Hepatocyte (in vitro differentiated cells): ENCODE measurements at regions not wholly inside any gene's neighbourhood (a gene's known extent, or its start where the extent isn't known, plus 50 kb on each side); places are given as distances from the start of the nearest gene placed in this dataset.

Experiments used
- DNase-seq: peaks from one replicate; pipeline ENCODE4 v3.0.0-alpha.2; 2016; ENCODE audit warnings: low spot score
- H2AFZ ChIP-seq: fragments of 200-600 bp; sonication (generic); 2 replicates; pipeline ENCODE4 v1.6.0; 2016; ENCODE audit warnings: antibody characterized with exemption, mild to moderate bottlenecking
- H3K27ac ChIP-seq: fragments of 200-600 bp; sonication (generic); 2 replicates; pipeline ENCODE4 v1.5.1; 2016; ENCODE audit warnings: mild to moderate bottlenecking
- H3K27me3 ChIP-seq: fragments of 200-600 bp; sonication (generic); 2 replicates; pipeline ENCODE4 v1.6.1; 2016
- H3K36me3 ChIP-seq: fragments of 200-600 bp; sonication (generic); replicated peaks from 2 replicates; pipeline ENCODE4 v1.5.1; 2016; ENCODE audit warnings: low read depth; ENCODE audit not compliant: insufficient read depth
- H3K4me1 ChIP-seq: fragments of 200-600 bp; sonication (generic); 2 replicates; pipeline ENCODE4 v1.5.1; 2016; ENCODE audit warnings: mild to moderate bottlenecking, moderate library complexity; ENCODE audit not compliant: insufficient read depth
- H3K4me2 ChIP-seq: fragments of 200-600 bp; sonication (generic); 2 replicates; pipeline ENCODE4 v1.6.0; 2016
- H3K4me3 ChIP-seq: fragments of 200-600 bp; sonication (generic); 2 replicates; pipeline ENCODE4 v1.5.1; 2016; ENCODE audit warnings: mild to moderate bottlenecking
- H3K79me2 ChIP-seq: fragments of 200-600 bp; sonication (generic); 2 replicates; pipeline ENCODE4 v1.6.0; 2017; ENCODE audit warnings: mild to moderate bottlenecking
- H3K9me2 ChIP-seq: fragments of 200-600 bp; sonication (generic); replicated peaks from 2 replicates; pipeline ENCODE4 v1.6.0; 2017; ENCODE audit warnings: mild to moderate bottlenecking; ENCODE audit not compliant: insufficient read depth
- H3K9me3 ChIP-seq: fragments of 200-600 bp; sonication (generic); 2 replicates; pipeline ENCODE4 v1.5.1; 2016; ENCODE audit warnings: low read depth, mild to moderate bottlenecking
- H4K20me1 ChIP-seq: fragments of 200-600 bp; sonication (generic); 2 replicates; pipeline ENCODE4 v1.6.0; 2016; ENCODE audit warnings: mild to moderate bottlenecking; ENCODE audit not compliant: insufficient read depth, poor library complexity, severe bottlenecking
- EZH2 ChIP-seq: fragments of 200-600 bp; sonication (generic); IDR thresholded peaks from 2 replicates; pipeline ENCODE4 v1.6.1; 2016; ENCODE audit warnings: antibody characterized with exemption, mild to moderate bottlenecking, borderline replicate concordance
- EZH2phosphoT487 ChIP-seq: fragments of 200-600 bp; sonication (generic); IDR thresholded peaks from one replicate; pipeline ENCODE4 v1.6.1; 2018; ENCODE audit warnings: antibody characterized with exemption, mild to moderate bottlenecking, low read depth, moderate library complexity; ENCODE audit not compliant: unreplicated experiment, severe bottlenecking
- WGBS: methylation state at CpG from one replicate; pipeline ENCODE4 v1.1.6; 2016; ENCODE audit warnings: low lambda C conversion rate; ENCODE audit errors: missing lambda C conversion rate; 5-methylcytosine and 5-hydroxymethylcytosine counted together
- TF ChIP-seq, protein P1 (sequence below): fragments of 200-600 bp; sonication (generic); IDR thresholded peaks from 2 replicates; pipeline ENCODE4 v1.5.1; 2016; ENCODE audit warnings: antibody characterized with exemption, mild to moderate bottlenecking; ENCODE audit not compliant: poor library complexity

DNA sequence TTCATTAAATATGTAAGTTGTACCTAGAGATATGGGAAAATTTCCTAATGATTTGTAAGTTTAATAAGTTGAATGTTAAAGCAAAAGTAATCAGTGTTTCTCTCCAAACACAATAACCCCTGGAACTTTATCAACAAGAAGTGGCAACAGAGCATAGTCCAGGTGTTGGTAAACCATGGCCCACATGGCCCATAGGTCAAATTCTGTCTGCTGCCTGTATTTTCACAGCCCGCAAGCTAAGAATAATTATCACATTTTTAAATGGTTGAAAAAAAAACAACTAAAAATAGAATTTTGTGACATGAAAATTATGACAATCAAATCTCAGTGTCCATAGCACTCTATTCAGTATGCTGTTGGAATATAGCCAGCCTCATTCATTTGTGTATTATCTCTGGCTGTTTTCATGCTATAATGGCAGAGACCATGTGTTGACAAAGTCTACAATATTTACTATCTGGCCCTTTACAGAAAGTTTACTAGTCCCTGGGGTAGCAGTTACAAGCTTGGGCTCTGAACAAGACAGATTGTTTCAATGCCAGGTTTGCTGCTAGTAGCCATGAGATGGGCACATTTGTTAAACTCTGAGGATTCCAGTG is 395.8 kb downstream of the GASK1B start:
- H4K20me1 ChIP-seq, result no peaks in the 10 kb centered on the region
- DNase-seq, result no peak
- no peak overlapping the region for H3K4me2 ChIP-seq
- no peak overlapping the region for H3K4me3 ChIP-seq
- H3K4me1 ChIP-seq, result no peaks in the 10 kb centered on the region
- no peaks in the 10 kb centered on the region for H3K9me3 ChIP-seq
- H3K27ac ChIP-seq, result no peak overlapping the region
- no peak overlapping the region for H2AFZ ChIP-seq
- H3K79me2 ChIP-seq, result no peaks in the 10 kb centered on the region
- 81% methylated on average over 1 of the region's 1 CpG for WGBS
- TF ChIP-seq, protein P1, sequence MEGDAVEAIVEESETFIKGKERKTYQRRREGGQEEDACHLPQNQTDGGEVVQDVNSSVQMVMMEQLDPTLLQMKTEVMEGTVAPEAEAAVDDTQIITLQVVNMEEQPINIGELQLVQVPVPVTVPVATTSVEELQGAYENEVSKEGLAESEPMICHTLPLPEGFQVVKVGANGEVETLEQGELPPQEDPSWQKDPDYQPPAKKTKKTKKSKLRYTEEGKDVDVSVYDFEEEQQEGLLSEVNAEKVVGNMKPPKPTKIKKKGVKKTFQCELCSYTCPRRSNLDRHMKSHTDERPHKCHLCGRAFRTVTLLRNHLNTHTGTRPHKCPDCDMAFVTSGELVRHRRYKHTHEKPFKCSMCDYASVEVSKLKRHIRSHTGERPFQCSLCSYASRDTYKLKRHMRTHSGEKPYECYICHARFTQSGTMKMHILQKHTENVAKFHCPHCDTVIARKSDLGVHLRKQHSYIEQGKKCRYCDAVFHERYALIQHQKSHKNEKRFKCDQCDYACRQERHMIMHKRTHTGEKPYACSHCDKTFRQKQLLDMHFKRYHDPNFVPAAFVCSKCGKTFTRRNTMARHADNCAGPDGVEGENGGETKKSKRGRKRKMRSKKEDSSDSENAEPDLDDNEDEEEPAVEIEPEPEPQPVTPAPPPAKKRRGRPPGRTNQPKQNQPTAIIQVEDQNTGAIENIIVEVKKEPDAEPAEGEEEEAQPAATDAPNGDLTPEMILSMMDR, result no peak
- TF ChIP-seq EZH2phosphoT487 (no peak), EZH2 (no peak)
- no peaks in the 10 kb centered on the region for H3K9me2 ChIP-seq
- no peaks in the 10 kb centered on the region for H3K36me3 ChIP-seq
- no peaks in the 10 kb centered on the region for H3K27me3 ChIP-seq

DNA sequence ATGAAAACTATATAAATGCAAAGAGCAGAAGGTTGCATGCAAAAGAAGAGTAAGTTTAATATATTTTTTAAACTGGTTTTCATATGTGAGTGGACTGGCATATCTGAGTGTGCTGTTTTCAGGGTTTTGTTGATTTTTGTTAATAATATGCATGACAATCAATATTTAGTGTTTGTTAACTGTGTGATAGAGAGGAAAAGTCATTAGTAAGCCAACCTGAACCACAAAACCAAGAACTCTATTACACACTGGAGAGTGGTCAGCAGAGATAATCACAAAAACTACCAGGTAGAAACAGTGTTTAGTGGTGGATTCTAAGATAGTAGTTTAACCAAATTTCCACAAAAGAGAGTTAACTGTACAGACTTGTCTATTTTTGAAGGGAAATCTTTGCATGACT is 396.9 kb downstream of the GASK1B start:
- no peak for TF ChIP-seq EZH2
- Histone ChIP-seq H3K27me3 (no peaks in the 10 kb centered on the region), H2AFZ (no peak overlapping the region), H3K36me3 (no peaks in the 10 kb centered on the region), H4K20me1 (no peaks in the 10 kb centered on the region), H3K79me2 (no peaks in the 10 kb centered on the region), H3K4me3 (no peak overlapping the region), H3K4me1 (no peaks in the 10 kb centered on the region), H3K9me2 (no peaks in the 10 kb centered on the region), H3K9me3 (no peaks in the 10 kb centered on the region), H3K27ac (no peak overlapping the region), H3K4me2 (no peak overlapping the region)
- no peak for DNase-seq

DNA sequence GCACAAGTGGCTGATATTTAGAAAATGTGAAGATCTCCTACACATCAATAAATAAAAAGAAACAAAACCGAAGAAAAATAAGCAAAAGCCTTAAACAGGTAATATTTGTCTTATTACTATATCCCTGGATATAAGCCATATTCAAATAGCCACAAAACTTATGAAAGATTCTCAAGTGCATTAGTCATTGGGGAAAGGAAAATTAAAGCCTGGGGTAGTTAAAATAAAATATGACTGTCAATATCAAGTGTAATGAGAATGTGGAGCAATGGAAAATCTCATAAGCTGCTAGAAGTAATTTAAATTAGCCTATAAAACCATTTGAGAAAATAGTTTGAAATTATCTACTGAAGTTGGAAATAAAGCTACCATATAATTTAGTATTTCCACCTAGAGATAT is 399.9 kb downstream of the GASK1B start:
- no peak for TF ChIP-seq EZH2
- Histone ChIP-seq H3K4me3 (no peak overlapping the region), H4K20me1 (no peaks in the 10 kb centered on the region), H3K9me3 (no peaks in the 10 kb centered on the region), H2AFZ (no peak overlapping the region), H3K9me2 (no peaks in the 10 kb centered on the region), H3K4me2 (no peak overlapping the region), H3K4me1 (no peaks in the 10 kb centered on the region), H3K79me2 (no peaks in the 10 kb centered on the region), H3K36me3 (no peaks in the 10 kb centered on the region), H3K27ac (no peak overlapping the region), H3K27me3 (no peaks in the 10 kb centered on the region)
- WGBS, result 86% methylated on average over 1 of the region's 1 CpG
- DNase-seq, result no peak

DNA sequence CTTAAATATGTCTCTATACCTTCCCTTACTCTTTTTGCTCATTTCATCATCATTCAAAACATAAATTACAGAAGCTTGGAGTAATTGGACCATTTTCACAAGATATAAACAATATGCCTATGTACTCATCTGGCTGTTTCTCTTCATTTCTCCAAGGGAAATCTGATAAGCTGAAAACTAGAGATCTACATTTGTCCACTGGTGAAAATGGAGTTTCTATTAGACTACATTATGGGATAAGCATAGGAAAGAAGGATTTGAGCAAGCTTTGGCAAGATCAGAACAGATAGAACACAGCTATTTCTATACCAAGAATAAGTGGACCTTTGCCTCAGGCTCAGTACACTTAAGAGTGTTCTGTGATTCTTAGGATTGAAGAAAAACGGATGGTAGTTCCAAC is 404.4 kb downstream of the GASK1B start:
- H2AFZ ChIP-seq, result no peak overlapping the region
- H3K9me3 ChIP-seq, result no peaks in the 10 kb centered on the region
- H4K20me1 ChIP-seq, result no peaks in the 10 kb centered on the region
- H3K36me3 ChIP-seq, result no peaks in the 10 kb centered on the region
- H3K9me2 ChIP-seq, result no peaks in the 10 kb centered on the region
- no peaks in the 10 kb centered on the region for H3K79me2 ChIP-seq
- WGBS, result 56% methylated on average over 1 of the region's 1 CpG
- no peak overlapping the region for H3K4me3 ChIP-seq
- no peak for DNase-seq
- H3K27ac ChIP-seq, result no peak overlapping the region
- TF ChIP-seq, protein P1, result no peak
- TF ChIP-seq EZH2phosphoT487, result no peak
- no peak for TF ChIP-seq EZH2
- no peak overlapping the region for H3K4me2 ChIP-seq
- H3K4me1 ChIP-seq, result peaks cover 6% of the 10 kb centered on the region
- H3K27me3 ChIP-seq, result no peaks in the 10 kb centered on the region
